SK-N-SH (cell line): ENCODE measurements at regions not wholly inside any gene's neighbourhood (a gene's known extent, or its start where the extent isn't known, plus 50 kb on each side); places are given as distances from the start of the nearest gene placed in this dataset.

ENCODE experiments used
- CTCF ChIA-PET: fragments of 300-600, 350-600 bp; formaldehyde crosslinking; extraction: SDS; loops from one replicate; lab custom pipeline; 2021; lab: Yijun Ruan, JAX
- POLR2A ChIA-PET: fragments of 350-600 bp; sonication (Branson Sonifier 250); formaldehyde crosslinking; extraction: SDS; loops from one replicate; lab custom pipeline; 2020; ENCODE audit warnings: antibody characterized with exemption, inconsistent platforms; lab: Yijun Ruan, JAX
- DNase-seq: peaks from one replicate; pipeline ENCODE4 v3.0.0; 2012
- H2AFZ ChIP-seq: fragments of 200-600 bp; sonication (generic); 2 replicates; pipeline ENCODE4 v1.8.1; 2016; ENCODE audit warnings: antibody characterized with exemption, mild to moderate bottlenecking, low read depth
- H3F3A ChIP-seq: fragments of 200-600 bp; sonication (generic); replicated peaks from 2 replicates; pipeline ENCODE3; 2016; ENCODE audit warnings: antibody characterized with exemption, mild to moderate bottlenecking; ENCODE audit not compliant: insufficient read depth
- H3K27ac ChIP-seq, 2 experiments: fragments of 200-500 bp in 1 of 2; fragments of 200-600 bp in 1 of 2; sonication (Bioruptor generic) in 1 of 2; sonication (generic), shearing (Covaris generic) in 1 of 2; 2 replicates each; pipeline versions ENCODE4 v1.5.1 to v1.6.1; 2014 to 2016; ENCODE audit warnings: low read depth in 2 of 2, inconsistent platforms in 1 of 2, low read length in 1 of 2, mild to moderate bottlenecking in 1 of 2, mixed read lengths in 1 of 2
- H3K27me3 ChIP-seq: fragments of 200-600 bp; sonication (generic), shearing (Covaris generic); 2 replicates; pipeline ENCODE4 v1.6.1; 2016; ENCODE audit warnings: mixed run types; ENCODE audit not compliant: insufficient read depth
- H3K36me3 ChIP-seq, 2 experiments: fragments of 200-500 bp in 1 of 2; fragments of 200-600 bp in 1 of 2; sonication (Bioruptor generic) in 1 of 2; sonication (generic) in 1 of 2; replicated peaks in 1 of 2; 2 replicates each; pipeline versions ENCODE3 to v1.5.1; 2014 to 2016; ENCODE audit warnings: low read length in 1 of 2, mild to moderate bottlenecking in 1 of 2; ENCODE audit not compliant: insufficient read depth in 2 of 2, control insufficient read depth in 1 of 2
- H3K4me1 ChIP-seq, 2 experiments: fragments of 200-500 bp in 1 of 2; fragments of 200-600 bp in 1 of 2; sonication (Bioruptor generic) in 1 of 2; sonication (generic), shearing (Covaris generic) in 1 of 2; 2 replicates each; pipeline versions ENCODE4 v1.5.1 to v1.6.1; 2014 to 2016; ENCODE audit warnings: low read depth in 1 of 2, low read length in 1 of 2, mixed run types in 1 of 2; ENCODE audit not compliant: insufficient read depth in 2 of 2, control insufficient read depth in 1 of 2
- H3K4me2 ChIP-seq: fragments of 200-600 bp; sonication (generic), shearing (Covaris generic); 2 replicates; pipeline ENCODE4 v1.6.1; 2017; ENCODE audit warnings: mixed run types
- H3K4me3 ChIP-seq, 2 experiments: fragments of 200-500 bp in 1 of 2; fragments of 200-600 bp in 1 of 2; sonication (Bioruptor generic) in 1 of 2; sonication (generic), shearing (Covaris generic) in 1 of 2; 2 replicates each; pipeline versions ENCODE4 v1.5.1 to v1.8.1; 2014 to 2016; ENCODE audit warnings: low read depth in 2 of 2, inconsistent platforms in 1 of 2, low read length in 1 of 2, mild to moderate bottlenecking in 1 of 2, mixed read lengths in 1 of 2, moderate library complexity in 1 of 2
- H3K79me2 ChIP-seq: fragments of 200-600 bp; sonication (generic); 2 replicates; pipeline ENCODE4 v1.8.1; 2017; ENCODE audit warnings: mild to moderate bottlenecking; ENCODE audit not compliant: insufficient read depth
- H3K9ac ChIP-seq: fragments of 200-600 bp; sonication (generic); 2 replicates; pipeline ENCODE4 v1.6.1; 2017; ENCODE audit warnings: mixed run types
- H3K9me2 ChIP-seq: fragments of 200-600 bp; sonication (generic); 2 replicates; pipeline ENCODE4 v1.6.1; 2017; ENCODE audit warnings: mixed run types
- H3K9me3 ChIP-seq: fragments of 200-600 bp; sonication (generic); 2 replicates; pipeline ENCODE4 v1.6.1; 2017; ENCODE audit warnings: mixed run types, mild to moderate bottlenecking, moderate library complexity
- H4K20me1 ChIP-seq: fragments of 200-600 bp; sonication (generic); 2 replicates; pipeline ENCODE4 v1.6.1; 2017; ENCODE audit warnings: mild to moderate bottlenecking, mixed run types; ENCODE audit not compliant: insufficient read depth
- CHD2 ChIP-seq: fragments of 150-350 bp; IDR thresholded peaks from 2 replicates; pipeline ENCODE4 v1.6.1; 2018; ENCODE audit warnings: low read length; ENCODE audit not compliant: partially characterized antibody
- EP300 ChIP-seq, 2 experiments: IDR thresholded peaks; 2 replicates each; pipeline versions ENCODE4 v1.4.0 to v1.6.1; 2012; ENCODE audit warnings: borderline replicate concordance in 1 of 2, low read depth in 1 of 2, low read length in 1 of 2
- EZH2phosphoT487 ChIP-seq: fragments of 200-600 bp; sonication (generic); IDR thresholded peaks from 2 replicates; pipeline ENCODE4 v1.6.1; 2017; ENCODE audit warnings: low read depth, mixed run types, mild to moderate bottlenecking, antibody characterized with exemption, moderate library complexity, borderline replicate concordance
- FOXM1 ChIP-seq: IDR thresholded peaks from 2 replicates; pipeline ENCODE4 v1.4.0; 2012; ENCODE audit warnings: low read depth, mild to moderate bottlenecking
- JUND ChIP-seq: IDR thresholded peaks from 2 replicates; pipeline ENCODE4 v1.4.0; 2012
- NFIC ChIP-seq: IDR thresholded peaks from 2 replicates; pipeline ENCODE4 v1.4.0; 2012; ENCODE audit warnings: borderline replicate concordance
- POLR2AphosphoS5 ChIP-seq: IDR thresholded peaks from 2 replicates; pipeline ENCODE4 v1.6.1; 2012; ENCODE audit warnings: low read depth, low read length
- SIN3A ChIP-seq: IDR thresholded peaks from 2 replicates; pipeline ENCODE4 v1.6.1; 2012; ENCODE audit warnings: low read depth, mild to moderate bottlenecking, low read length, moderate library complexity, borderline replicate concordance
- TAF1 ChIP-seq: IDR thresholded peaks from 2 replicates; pipeline ENCODE4 v1.6.1; 2012; ENCODE audit warnings: low read depth, mild to moderate bottlenecking, low read length, moderate library complexity, borderline replicate concordance
- TCF12 ChIP-seq: IDR thresholded peaks from 2 replicates; pipeline ENCODE4 v1.4.0; 2012
- TEAD4 ChIP-seq: IDR thresholded peaks from 2 replicates; pipeline ENCODE4 v1.4.0; 2012; ENCODE audit warnings: mild to moderate bottlenecking, borderline replicate concordance; ENCODE audit not compliant: insufficient read depth
- WGBS: methylation state at CpG from one replicate; pipeline ENCODE4 v1.1.6; 2017; ENCODE audit warnings: low lambda C conversion rate; 5-methylcytosine and 5-hydroxymethylcytosine counted together
- TF ChIP-seq, protein P1 (sequence below): IDR thresholded peaks from 2 replicates; pipeline ENCODE4 v1.4.0; 2012; ENCODE audit warnings: low read depth

DNA sequence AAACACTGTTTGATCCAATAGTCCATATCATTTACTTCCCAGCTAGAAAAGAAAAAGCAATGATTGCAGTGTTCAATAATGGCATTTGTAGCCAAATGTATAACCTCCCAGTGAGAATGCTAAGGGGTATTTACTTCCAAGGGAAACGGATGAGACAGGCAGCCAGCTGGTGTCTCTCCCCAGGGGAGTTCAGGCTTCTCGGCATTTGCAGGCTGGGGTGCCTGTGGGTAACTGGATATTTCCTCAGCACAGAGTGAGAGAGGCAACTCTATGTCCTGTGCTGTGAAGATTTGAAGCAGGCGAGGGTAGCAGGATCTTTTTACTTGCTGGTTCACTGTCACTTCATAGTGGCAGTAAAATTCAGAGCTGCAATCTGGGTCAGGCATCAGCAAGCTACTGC lies 1455.6 kb upstream of the TMEM132C start (continued):
- TF ChIP-seq TAF1 = no peak

DNA sequence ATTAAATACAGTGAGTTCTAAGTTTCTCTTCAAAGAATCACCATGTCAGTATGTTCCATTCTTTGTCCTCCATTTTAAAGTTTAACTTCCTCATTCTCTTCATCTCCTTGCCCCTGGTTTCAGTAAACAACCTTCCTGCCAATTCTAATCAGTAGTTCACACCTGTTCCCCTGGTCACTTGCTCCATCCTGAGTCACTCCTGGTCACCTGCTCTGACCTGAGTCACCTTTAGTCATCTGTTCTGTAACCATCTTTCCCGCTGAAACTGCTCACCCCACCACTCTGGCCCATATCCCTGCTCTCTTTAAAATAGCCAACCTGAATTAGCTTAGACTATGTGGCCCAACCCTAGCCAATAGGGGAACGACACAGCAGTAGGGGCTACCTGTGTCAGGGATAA lies 1447.4 kb upstream of the TMEM132C start:
- WGBS = 0% methylated on average over 2 of the region's 2 CpGs
- no peak for DNase-seq
- TF ChIP-seq TCF12 = no peak
- TF ChIP-seq SIN3A = no peak
- TF ChIP-seq, protein P1, sequence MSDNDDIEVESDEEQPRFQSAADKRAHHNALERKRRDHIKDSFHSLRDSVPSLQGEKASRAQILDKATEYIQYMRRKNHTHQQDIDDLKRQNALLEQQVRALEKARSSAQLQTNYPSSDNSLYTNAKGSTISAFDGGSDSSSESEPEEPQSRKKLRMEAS = no peak

DNA sequence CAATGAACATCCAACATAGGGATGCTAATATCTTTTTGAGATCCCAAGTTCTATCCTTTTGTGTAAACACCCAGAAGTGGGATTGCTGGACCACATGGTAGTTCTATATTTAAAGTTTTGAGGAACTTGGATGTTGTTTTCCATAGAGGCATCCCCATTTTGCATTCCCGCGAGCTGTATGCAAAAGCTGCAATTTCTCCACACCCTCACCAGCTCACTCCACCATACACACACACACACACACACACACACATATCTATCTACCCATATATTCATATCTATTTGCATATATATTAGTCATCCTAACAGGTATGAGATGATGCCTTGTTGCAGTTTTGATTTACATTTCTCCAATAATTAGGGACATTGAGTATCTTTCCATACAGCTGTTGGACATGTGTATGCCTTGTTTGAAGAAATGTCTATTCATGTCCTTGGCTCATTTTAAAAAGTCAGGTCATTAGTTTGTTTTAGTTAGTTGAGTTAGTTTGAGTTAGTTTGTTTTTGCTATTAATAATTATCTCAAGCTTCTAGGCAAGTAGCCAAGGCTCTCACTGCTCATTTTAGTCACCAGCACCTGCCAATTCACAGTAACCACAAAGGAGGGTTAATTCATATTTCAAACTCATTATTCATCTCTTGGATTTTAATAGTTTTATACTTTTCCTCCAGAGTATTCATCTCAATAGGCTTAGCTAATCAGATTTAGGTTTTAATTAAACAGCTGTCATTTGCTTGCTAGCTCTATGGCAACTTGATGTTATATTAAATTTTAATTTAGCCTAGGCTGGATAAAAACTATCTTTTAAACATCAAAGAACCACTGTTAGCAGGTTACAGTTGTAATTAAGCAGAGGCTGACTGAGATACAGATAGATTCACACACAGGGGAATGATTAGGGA lies 1435.9 kb upstream of the TMEM132C start:
- Histone ChIP-seq H3K4me1 (no peaks in the 10 kb centered on the region), H3K27me3 (no peaks in the 10 kb centered on the region), H3K36me3 (no peaks in the 10 kb centered on the region), H3K4me2 (no peak overlapping the region), H3K9me3 (no peaks in the 10 kb centered on the region), H3K27ac (no peak overlapping the region), H3K4me3 (no peak overlapping the region), H2AFZ (no peak overlapping the region), H3K9me2 (no peaks in the 10 kb centered on the region), H3K79me2 (no peaks in the 10 kb centered on the region), H3K9ac (no peak overlapping the region), H3F3A (no peaks in the 10 kb centered on the region), H4K20me1 (no peaks in the 10 kb centered on the region)
- 63% methylated on average over 2 of the region's 2 CpGs for WGBS
- ChIA-PET POLR2A (interaction anchor here (0.7 kb wide), 1 partner anchor 1426 kb away, joined by 3 read pairs; no protein-coding TSS in a partner anchor), CTCF (no interaction called here)
- TF ChIP-seq NFIC (no peak), FOXM1 (no peak), JUND (no peak), EZH2phosphoT487 (no peak), EP300 (IDR thresholded peaks at IDR 0.05; ENCODE audit: borderline replicate concordance in 1 of 2, low read depth in 1 of 2, low read length in 1 of 2) (no peak), TEAD4 (no peak), CHD2 (no peak), POLR2AphosphoS5 (no peak)
- no peak for DNase-seq

More for the DNA sequence above, 1447.4 kb upstream of the TMEM132C start:
- Histone ChIP-seq H3K27ac (no peak overlapping the region), H3K9me3 (no peaks in the 10 kb centered on the region), H3K9ac (no peak overlapping the region), H4K20me1 (no peaks in the 10 kb centered on the region), H3K27me3 (no peaks in the 10 kb centered on the region), H3K4me2 (no peak overlapping the region), H3K4me3 (no peak overlapping the region), H2AFZ (no peak overlapping the region), H3K36me3 (no peaks in the 10 kb centered on the region), H3F3A (no peaks in the 10 kb centered on the region), H3K4me1 (no peaks in the 10 kb centered on the region), H3K9me2 (no peaks in the 10 kb centered on the region), H3K79me2 (no peaks in the 10 kb centered on the region)
- ChIA-PET CTCF (no interaction called here), POLR2A (no interaction called here)
